HG03159 (cell line): ENCODE measurements at regions not wholly inside any gene's neighbourhood (a gene's known extent, or its start where the extent isn't known, plus 50 kb on each side); places are given as distances from the start of the nearest gene placed in this dataset.
"Not testable (repeated sequence)": the region's sequence is repeated elsewhere in the genome, so short reads cannot be mapped to it uniquely, and the experiment has no call there.

ENCODE experiments used
- ATAC-seq: cut with Tn5 transposase; IDR thresholded peaks from one replicate; pipeline ENCODE4 v1.9.1; 2021; ENCODE audit warnings: mild to moderate bottlenecking, moderate library complexity; ENCODE audit not compliant: unreplicated experiment

- no peak for ATAC-seq
These were observed 93.5 kb downstream of the NAB1 start for GRCh38 chr2:190742431-190742830.

- ATAC-seq, result no peak
These were observed 95.2 kb downstream of the NAB1 start for GRCh38 chr2:190744041-190744440.

GRCh38 chr2:190746971-190747761, 98.3 kb downstream of the NAB1 start:
- ATAC-seq, result no peak

DNA sequence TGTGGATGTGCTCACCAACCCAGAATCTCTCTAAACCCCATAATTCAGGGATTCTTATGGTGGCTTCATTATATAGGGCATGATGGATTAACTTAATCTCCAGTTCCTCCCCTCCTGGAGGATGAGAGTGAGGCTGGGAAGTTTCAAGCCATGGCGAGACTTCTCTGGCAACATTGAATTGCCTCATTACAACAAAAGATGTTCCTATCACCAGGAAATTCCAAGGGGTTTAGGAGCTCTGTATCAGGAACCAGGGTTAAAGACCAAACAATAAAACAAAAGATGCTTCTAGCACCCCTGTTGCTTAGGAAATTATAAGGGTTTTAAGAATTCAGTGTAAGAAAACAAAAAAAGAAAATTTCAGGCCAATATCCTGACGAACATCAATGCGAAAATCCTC, 100.1 kb downstream of the NAB1 start:
- no peak for ATAC-seq

GRCh38 chr2:190755772-190756415, 107.0 kb downstream of the NAB1 start:
- ATAC-seq, result no peak

GRCh38 chr2:190759749-190760213, 110.9 kb downstream of the NAB1 start:
- ATAC-seq, result no peak

DNA sequence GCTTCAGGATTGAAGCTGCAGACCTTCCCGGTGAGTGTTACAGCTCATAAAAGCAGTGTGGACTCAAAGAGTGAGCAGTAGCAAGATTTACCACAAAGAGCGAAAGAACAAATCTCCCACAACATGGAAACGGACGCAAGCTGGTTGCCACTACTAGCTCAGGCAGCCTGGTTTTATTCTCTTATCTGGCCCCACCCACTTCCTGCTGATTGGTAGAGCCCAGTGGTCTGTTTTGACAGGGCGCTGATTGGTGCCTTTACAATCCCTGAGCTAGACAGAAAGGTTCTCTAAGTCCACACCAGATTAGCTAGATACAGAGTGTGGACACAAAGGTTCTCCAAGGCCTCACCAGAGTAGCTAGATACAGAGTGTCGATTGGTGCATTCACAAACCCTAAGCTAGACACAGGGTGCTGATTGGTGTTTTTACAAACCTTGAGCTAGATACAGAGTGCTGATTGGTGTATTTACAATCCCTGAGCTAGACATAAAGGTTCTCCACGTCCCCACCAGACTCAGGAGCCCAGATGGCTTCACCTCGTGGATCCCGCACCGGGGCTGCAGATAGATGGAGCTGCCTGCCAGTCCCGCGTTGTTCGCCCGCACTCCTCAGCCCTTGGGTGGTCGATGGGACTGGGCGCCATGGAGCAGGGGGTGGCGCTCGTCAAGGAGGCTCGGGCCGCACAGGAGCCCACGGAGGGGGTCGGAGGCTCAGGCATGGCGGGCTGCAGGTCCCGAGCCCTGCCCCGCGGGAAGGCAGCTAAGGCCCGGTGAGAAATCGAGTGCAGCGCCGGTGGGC, 111.7 kb downstream of the NAB1 start:
- ATAC-seq, result not testable (repeated sequence)

DNA sequence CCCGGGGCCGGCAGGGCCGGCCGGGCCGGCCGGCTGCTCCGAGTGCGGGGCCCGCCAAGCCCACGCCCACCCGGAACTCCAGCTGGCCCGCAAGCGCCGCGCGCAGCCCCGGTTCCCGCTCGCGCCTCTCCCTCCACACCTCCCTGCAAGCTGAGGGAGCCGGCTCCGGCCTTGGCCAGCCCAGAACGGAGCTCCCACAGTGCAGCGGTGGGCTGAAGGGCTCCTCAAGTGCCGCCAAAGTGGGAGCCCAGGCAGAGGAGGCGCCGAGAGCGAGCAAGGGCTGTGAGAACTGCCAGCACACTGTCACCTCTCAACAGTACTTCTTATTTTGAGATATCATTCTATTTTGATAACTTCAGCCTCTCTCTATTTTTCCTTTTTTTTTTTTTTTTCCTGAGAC, 112.3 kb downstream of the NAB1 start:
- ATAC-seq, result not testable (repeated sequence)

- no peak for ATAC-seq
These were observed 113.7 kb downstream of the NAB1 start for GRCh38 chr2:190762566-190762965.

GRCh38 chr2:190763100-190763499, 114.2 kb downstream of the NAB1 start:
- ATAC-seq, result no peak

DNA sequence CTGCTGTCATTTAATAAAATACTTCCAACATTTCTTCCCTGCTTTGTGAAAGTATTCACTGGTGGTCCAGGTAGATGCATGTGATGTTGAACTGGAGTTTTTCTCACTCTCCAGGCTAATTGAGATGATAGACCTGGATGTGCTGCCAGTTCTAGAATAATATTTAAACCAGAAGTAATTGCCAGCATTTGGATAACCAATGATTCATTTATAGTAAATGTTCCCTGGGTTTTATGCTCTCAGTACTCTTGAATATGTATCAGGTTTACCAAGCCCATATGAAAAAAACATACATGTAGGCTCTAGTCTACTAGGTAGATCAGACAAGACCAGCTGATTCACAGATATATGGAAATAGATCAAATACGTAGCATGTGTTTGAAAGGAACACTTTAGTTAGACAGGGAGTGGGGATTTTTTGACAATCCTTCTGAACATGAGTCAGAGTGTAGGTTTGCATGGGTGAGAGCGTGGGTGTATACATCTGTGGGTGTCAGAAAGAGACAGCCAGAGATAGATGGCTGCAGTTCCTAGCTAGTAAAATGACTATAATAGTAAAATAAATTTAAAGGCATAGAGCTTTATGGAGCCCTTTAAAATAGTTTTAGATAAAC, 115.1 kb downstream of the NAB1 start:
- ATAC-seq, result peak; percentile 57

DNA sequence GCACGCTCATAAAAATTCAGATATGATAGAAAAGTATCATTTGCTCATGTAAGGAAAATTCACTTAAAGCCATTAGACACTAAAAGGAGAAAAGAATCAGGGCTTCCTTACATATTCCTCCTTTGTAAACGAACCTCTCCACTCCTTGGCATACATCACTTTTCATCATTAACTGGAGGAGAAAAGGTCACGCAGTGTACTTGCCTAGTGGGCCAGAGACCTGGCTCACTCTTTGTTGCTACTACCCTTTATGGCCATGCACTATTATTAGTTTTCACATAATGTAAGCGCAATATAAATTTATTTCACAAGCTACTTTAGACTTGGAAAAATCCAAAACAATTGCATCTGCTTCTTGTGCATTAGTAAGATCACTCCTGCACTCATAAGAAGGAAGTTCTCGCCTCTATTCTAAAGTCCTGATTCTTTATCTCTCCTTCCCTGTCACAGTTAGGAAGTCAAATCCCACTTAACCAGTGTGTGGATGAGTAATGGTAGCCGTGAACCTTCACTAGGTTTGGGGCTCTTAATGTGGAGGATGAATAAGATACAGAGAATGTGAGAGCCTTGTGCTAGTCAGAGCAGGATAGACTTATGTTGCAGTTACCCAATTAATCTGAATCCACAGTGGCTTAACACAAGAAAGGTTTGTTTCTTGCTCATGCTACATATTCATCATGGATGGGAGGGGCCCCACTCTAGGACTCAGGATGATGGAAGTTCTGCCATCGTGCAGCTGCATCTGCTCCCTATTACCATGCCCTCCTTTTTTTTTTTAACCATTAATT, 115.0 kb upstream of the GLS start:
- no peak for ATAC-seq

DNA sequence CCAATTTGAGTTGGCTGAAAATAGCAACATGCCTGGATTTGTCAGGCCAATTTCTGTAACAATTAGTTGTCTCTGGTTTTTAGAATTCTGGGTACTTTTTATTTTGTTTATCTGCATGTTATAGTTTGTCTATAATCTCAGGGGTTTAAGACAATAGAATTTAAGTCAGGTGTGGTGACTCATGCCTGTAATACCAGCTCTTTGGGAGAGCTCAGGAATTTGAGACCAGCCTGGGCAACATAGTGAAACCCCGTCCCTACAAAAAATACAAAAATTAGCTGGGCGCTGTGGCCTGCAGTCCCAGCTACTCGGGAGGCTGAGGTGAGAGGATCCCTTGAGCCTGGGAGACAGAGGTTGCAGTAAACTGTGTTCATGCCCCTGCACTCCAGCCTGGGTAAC, 114.4 kb upstream of the GLS start:
- ATAC-seq, result no peak

DNA sequence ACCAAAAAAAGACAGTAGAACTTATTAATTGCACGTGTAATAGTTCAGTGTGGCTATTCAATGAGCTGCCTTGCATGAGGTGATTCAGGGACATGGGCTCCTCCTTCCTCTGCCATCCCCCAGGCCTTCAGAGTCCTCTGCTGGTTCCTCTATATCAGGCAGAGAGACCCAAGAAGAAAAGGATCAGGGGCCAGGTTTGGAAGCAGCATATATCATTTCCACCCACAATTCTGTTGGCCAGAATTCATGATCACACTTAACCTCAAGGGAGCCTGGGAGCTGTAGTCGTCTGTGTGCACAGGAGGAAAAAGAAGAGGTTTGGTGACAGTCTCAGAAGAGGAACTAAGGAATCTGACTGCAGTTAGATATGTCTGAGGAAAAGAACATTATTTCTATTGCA, 114.0 kb upstream of the GLS start:
- ATAC-seq, result no peak

GRCh38 chr2:190767821-190768220, 112.8 kb upstream of the GLS start:
- no peak for ATAC-seq

DNA sequence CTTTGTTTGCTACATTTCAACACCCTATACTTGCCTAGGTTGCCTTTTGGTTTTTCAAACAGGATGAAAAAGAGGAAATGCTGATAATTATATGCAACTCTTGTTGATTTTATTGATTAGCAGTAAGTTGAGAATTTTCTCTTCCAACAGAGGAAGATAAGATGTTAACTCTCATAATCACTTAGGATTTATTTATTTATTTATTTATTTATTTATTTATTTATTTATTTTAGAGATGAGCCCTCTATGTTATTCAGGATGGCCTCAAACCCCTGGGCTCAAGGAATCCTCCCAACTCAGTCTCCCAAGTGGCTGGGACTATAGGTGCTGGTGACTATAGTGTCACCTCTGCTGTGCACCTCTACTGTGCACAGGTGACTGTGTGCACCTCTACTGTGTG, 111.4 kb upstream of the GLS start:
- ATAC-seq, result no peak

- ATAC-seq, result no peak
These were observed 108.9 kb upstream of the GLS start for GRCh38 chr2:190771726-190772125.

- ATAC-seq, result no peak
These were observed 100.0 kb upstream of the GLS start for GRCh38 chr2:190780594-190780993.

GRCh38 chr2:190781604-190782198, 98.9 kb upstream of the GLS start:
- ATAC-seq, result no peak

DNA sequence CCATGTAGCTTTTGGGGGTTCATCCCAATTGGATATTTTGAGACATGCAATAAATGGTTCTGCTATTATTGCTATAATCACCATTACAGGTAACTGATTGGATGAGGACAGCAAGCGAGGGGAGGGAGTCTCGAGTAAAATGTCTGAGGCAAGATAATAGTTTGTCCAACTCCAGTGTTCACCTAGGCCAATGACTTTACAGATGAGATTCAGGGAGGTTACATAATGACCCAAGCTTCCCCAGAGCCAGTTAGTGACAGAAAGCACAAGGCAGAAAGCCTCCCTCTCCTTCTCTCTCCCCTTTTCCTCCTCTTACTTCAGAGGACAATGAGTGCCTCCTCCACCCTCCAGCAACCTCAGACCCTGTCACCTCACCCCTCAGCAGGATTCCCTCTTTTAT, 98.4 kb upstream of the GLS start:
- ATAC-seq, result no peak
